ENCODE measurements at regions not wholly inside any gene's neighbourhood (a gene's known extent, or its start where the extent isn't known, plus 50 kb on each side); places are given as distances from the start of the nearest gene placed in this dataset.

- TF ChIP-seq CTCF (conservative IDR thresholded peaks at IDR 0.05; ENCODE audit: low read depth in 2 of 2) (no peak), ZNF114 (CRISPR knock-in tag; IDR thresholded peaks at IDR 0.05) (no peak), REST (IDR thresholded peaks at IDR 0.05; ENCODE audit: unreplicated experiment) (no peak), POLR2AphosphoS5 (IDR thresholded peaks at IDR 0.05; ENCODE audit: low read depth) (no peak), EZH2 (IDR thresholded peaks at IDR 0.05; ENCODE audit: low read depth, unreplicated experiment) (no peak), ETS1 (IDR thresholded peaks at IDR 0.05) (no peak), JUNB (IDR thresholded peaks at IDR 0.05; ENCODE audit: unreplicated experiment) (no peak), EZH2phosphoT487 (IDR thresholded peaks at IDR 0.05; ENCODE audit: unreplicated experiment) (no peak), CREB1 (CRISPR knock-in tag; IDR thresholded peaks at IDR 0.05; ENCODE audit: low read depth) (no peak)
Measured at GRCh38 chr5:92906798-92907376, 674.1 kb downstream of the NR2F1-AS1 start.

Measured in GM23338 (cell line).